ENCODE measurements at regions not wholly inside any gene's neighbourhood (a gene's known extent, or its start where the extent isn't known, plus 50 kb on each side); places are given as distances from the start of the nearest gene placed in this dataset.

- CTCF ChIA-PET, result no interaction called here
- POLR2A ChIA-PET, result no interaction called here
- no peak for DNase-seq (ENCODE audit: low read depth, low spot score)
- H3K4me3 ChIP-seq (ENCODE audit: low read depth, low read length), result no peak overlapping the region
- no peak for TF ChIP-seq CTCF (IDR thresholded peaks at IDR 0.05; ENCODE audit: insufficient read depth, low read length, missing control alignments)
These were observed 625.6 kb downstream of the AACS start for GRCh38 chr12:125690841-125691240.

- POLR2A ChIA-PET, result no interaction called here
- CTCF ChIA-PET, result no interaction called here
- no peak overlapping the region for H3K4me3 ChIP-seq (ENCODE audit: low read depth, low read length)
- TF ChIP-seq CTCF (IDR thresholded peaks at IDR 0.05; ENCODE audit: insufficient read depth, low read length, missing control alignments), result no peak
- DNase-seq (ENCODE audit: low read depth, low spot score), result no peak
These were observed 630.8 kb downstream of the AACS start for GRCh38 chr12:125696054-125696453.

DNA sequence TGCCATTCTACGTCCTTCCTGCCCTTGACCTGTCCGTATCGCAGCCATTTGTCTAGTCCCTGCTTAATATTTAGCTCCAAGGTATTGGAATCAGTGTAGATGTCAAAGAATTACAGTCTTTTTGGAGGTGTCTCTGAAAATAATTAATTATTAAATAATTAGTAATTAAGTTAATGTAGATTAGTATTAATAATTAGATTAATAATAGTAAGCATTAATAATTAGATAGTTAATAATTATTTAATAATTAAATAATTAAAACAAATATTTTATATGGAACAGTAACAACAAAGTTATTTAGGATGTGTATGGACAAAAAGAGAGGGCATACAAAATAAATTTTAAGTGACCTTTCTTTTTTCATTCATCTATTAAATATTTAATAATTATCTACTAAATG, 639.6 kb downstream of the AACS start:
- ChIA-PET CTCF (no interaction called here), POLR2A (no interaction called here)
- no peak for DNase-seq (ENCODE audit: low read depth, low spot score)
- no peak overlapping the region for H3K4me3 ChIP-seq (ENCODE audit: low read depth, low read length)
- TF ChIP-seq CTCF (IDR thresholded peaks at IDR 0.05; ENCODE audit: insufficient read depth, low read length, missing control alignments), result no peak

GRCh38 chr12:125720961-125721360, 655.7 kb downstream of the AACS start:
- no peak for DNase-seq (ENCODE audit: low read depth, low spot score)
- CTCF ChIA-PET, result no interaction called here
- TF ChIP-seq CTCF (IDR thresholded peaks at IDR 0.05; ENCODE audit: insufficient read depth, low read length, missing control alignments), result no peak
- no peak overlapping the region for H3K4me3 ChIP-seq (ENCODE audit: low read depth, low read length)
- POLR2A ChIA-PET, result no interaction called here

GRCh38 chr12:125734137-125734536, 668.9 kb downstream of the AACS start:
- DNase-seq (ENCODE audit: low read depth, low spot score), result no peak
- CTCF ChIA-PET, result no interaction called here
- no peak overlapping the region for H3K4me3 ChIP-seq (ENCODE audit: low read depth, low read length)
- no peak for TF ChIP-seq CTCF (IDR thresholded peaks at IDR 0.05; ENCODE audit: insufficient read depth, low read length, missing control alignments)
- POLR2A ChIA-PET, result no interaction called here

DNA sequence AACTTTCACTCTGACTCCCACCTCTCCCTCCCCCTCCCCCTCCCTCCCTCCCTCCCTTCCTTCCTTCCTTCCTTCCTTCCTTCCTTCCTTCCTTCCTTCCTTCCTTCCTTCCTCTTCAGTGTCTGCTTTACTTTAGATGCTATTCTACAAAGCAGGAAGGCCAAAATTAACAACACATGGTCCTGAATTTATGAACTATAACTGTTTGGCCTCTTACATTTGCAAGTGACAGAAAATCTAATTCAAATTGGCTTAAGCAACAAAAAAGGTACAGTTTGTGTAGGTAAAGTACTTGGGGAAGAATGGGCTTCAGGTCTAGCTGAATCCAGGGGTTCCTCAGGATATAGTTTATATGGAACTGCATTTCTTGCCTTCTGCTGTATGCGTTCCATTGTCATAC, 673.0 kb downstream of the AACS start:
- H3K4me3 ChIP-seq (ENCODE audit: low read depth, low read length), result no peak overlapping the region
- CTCF ChIA-PET, result no interaction called here
- TF ChIP-seq CTCF (IDR thresholded peaks at IDR 0.05; ENCODE audit: insufficient read depth, low read length, missing control alignments), result no peak
- DNase-seq (ENCODE audit: low read depth, low spot score), result no peak
- POLR2A ChIA-PET, result no interaction called here
